ENCODE measurements at regions not wholly inside any gene's neighbourhood (a gene's known extent, or its start where the extent isn't known, plus 50 kb on each side); places are given as distances from the start of the nearest gene placed in this dataset.

GRCh38 chr15:59953392-59953883 is 50.7 kb upstream of the FOXB1 start:
- DNase-seq = peak; percentile 24 to 29

GRCh38 chr15:59952960-59953359 is 51.2 kb upstream of the FOXB1 start:
- DNase-seq = no peak

GRCh38 chr15:59950603-59951388 is 53.3 kb upstream of the FOXB1 start:
- no peak for DNase-seq

- no peak for DNase-seq
These were observed 55.0 kb upstream of the FOXB1 start for GRCh38 chr15:59948924-59949613.

GRCh38 chr15:59946084-59946483 is 58.0 kb upstream of the FOXB1 start:
- DNase-seq = no peak

- no peak for DNase-seq
These were observed 59.1 kb upstream of the FOXB1 start for GRCh38 chr15:59945036-59945435.

- DNase-seq = no peak
These were observed 62.5 kb upstream of the FOXB1 start for GRCh38 chr15:59941612-59942011.

- no peak for DNase-seq
These were observed 63.2 kb upstream of the FOXB1 start for GRCh38 chr15:59940928-59941327.

- no peak for DNase-seq
These were observed 63.7 kb upstream of the FOXB1 start for GRCh38 chr15:59940456-59940855.

GRCh38 chr15:59936741-59937140 is 67.4 kb upstream of the FOXB1 start:
- DNase-seq = no peak

- DNase-seq = no peak
These were observed 70.5 kb upstream of the FOXB1 start for GRCh38 chr15:59933607-59934006.

GRCh38 chr15:59931646-59932261 is 72.4 kb upstream of the FOXB1 start:
- DNase-seq = peak in 1 of 2 experiments; percentile 46

- DNase-seq = no peak
These were observed 79.1 kb upstream of the FOXB1 start for GRCh38 chr15:59924812-59925522.

- DNase-seq = no peak
These were observed 80.0 kb upstream of the FOXB1 start for GRCh38 chr15:59924096-59924495.

GRCh38 chr15:59923508-59923907 is 80.6 kb upstream of the FOXB1 start:
- DNase-seq = no peak

GRCh38 chr15:59918994-59919951 is 84.8 kb upstream of the FOXB1 start:
- DNase-seq = no peak

GRCh38 chr15:59917504-59918157 is 86.5 kb upstream of the FOXB1 start:
- peak in 1 of 2 experiments; percentile 57 for DNase-seq

GRCh38 chr15:59906046-59906445 is 98.1 kb upstream of the FOXB1 start:
- no peak for DNase-seq

- no peak for DNase-seq
These were observed 98.9 kb upstream of the FOXB1 start for GRCh38 chr15:59905176-59905575.

- DNase-seq = no peak
These were observed 99.5 kb upstream of the FOXB1 start for GRCh38 chr15:59904450-59905135.

GRCh38 chr15:59896663-59897074 is 107.4 kb upstream of the FOXB1 start:
- DNase-seq = no peak
